HCT116 (cell line): ENCODE measurements at regions not wholly inside any gene's neighbourhood (a gene's known extent, or its start where the extent isn't known, plus 50 kb on each side); places are given as distances from the start of the nearest gene placed in this dataset.

ENCODE experiments used
- ATAC-seq: fragments of 200-7000 bp; cut with Tn5 transposase; 2 replicates; pipeline ENCODE4 v1.9.1; 2020; ENCODE audit warnings: mild to moderate bottlenecking, moderate library complexity
- BruUV-seq: library from RNA; stranded (reverse); fragments of 400-500 nt; replicated peaks from 2 replicates; lab custom pipeline; 2021; lab: Mats Ljungman, UMichigan
- CTCF ChIA-PET: fragments of 300-600 bp; sonication (Branson Sonifier 250); formaldehyde crosslinking; loops from one replicate; lab custom pipeline; 2021; ENCODE audit warnings: antibody characterized with exemption; lab: Charles Lee
- POLR2A ChIA-PET: fragments of 300-600, 350-600 bp; sonication (Branson Sonifier 250); formaldehyde crosslinking; loops from one replicate; lab custom pipeline; 2021; ENCODE audit warnings: antibody characterized with exemption; lab: Charles Lee
- RAD21 ChIA-PET, 2 experiments: fragments of 300-600 bp; sonication (Branson Sonifier 250); formaldehyde crosslinking; loops; one replicate each; lab custom pipeline; 2023; ENCODE audit warnings: low total read pairs in 2 of 2; ENCODE audit not compliant: uncharacterized antibody in 2 of 2, unreplicated experiment in 2 of 2, low non-redundant PET in 1 of 2; lab: Charles Lee
- DNase-seq: peaks from one replicate; pipeline ENCODE4 v3.0.0-alpha.2; 2010; ENCODE audit warnings: low read depth, low spot score
- H2AFZ ChIP-seq: fragments of 200-600 bp; shearing (Covaris generic), sonication (generic); 2 replicates; pipeline ENCODE4 v1.6.1; 2017; ENCODE audit warnings: low read depth, mixed run types, mixed read lengths, antibody characterized with exemption, low read length; ENCODE audit not compliant: poor library complexity, severe bottlenecking
- H3K27ac ChIP-seq: 2 replicates; pipeline ENCODE4 v1.5.1; 2012; ENCODE audit warnings: low read depth, low read length
- H3K27me3 ChIP-seq: fragments of 200-600 bp; sonication (generic); 2 replicates; pipeline ENCODE4 v1.6.1; 2016; ENCODE audit warnings: mixed run types, low read length, mixed read lengths; ENCODE audit not compliant: insufficient read depth
- H3K36me3 ChIP-seq, 2 experiments: fragments of 200-500 bp in 1 of 2; fragments of 200-600 bp in 1 of 2; sonication (Bioruptor generic) in 1 of 2; sonication (generic) in 1 of 2; 2 replicates each; pipeline versions ENCODE4 v1.5.1 to v1.6.1; 2014 to 2016; ENCODE audit warnings: low read length in 2 of 2, inconsistent platforms in 1 of 2, mixed read lengths in 1 of 2, mixed run types in 1 of 2; ENCODE audit not compliant: insufficient read depth in 2 of 2, control insufficient read depth in 1 of 2
- H3K4me1 ChIP-seq, 2 experiments: fragments of 200-600 bp in 1 of 2; sonication (generic) in 1 of 2; 2 replicates each; pipeline versions ENCODE4 v1.5.1 to v1.6.1; 2012 to 2017; ENCODE audit warnings: low read length in 2 of 2, inconsistent platforms in 1 of 2, mild to moderate bottlenecking in 1 of 2, mixed read lengths in 1 of 2, mixed run types in 1 of 2, moderate library complexity in 1 of 2; ENCODE audit not compliant: insufficient read depth in 2 of 2, control insufficient read depth in 1 of 2
- H3K4me2 ChIP-seq: fragments of 200-600 bp; sonication (generic); 2 replicates; pipeline ENCODE4 v1.6.1; 2017; ENCODE audit warnings: mixed run types, low read length, mixed read lengths
- H3K4me3 ChIP-seq, 2 experiments: fragments of 200-600 bp in 1 of 2; sonication (generic) in 1 of 2; replicated peaks in 1 of 2; 2 replicates each; pipeline ENCODE4 v1.5.1; 2011 to 2016; ENCODE audit warnings: low read length in 2 of 2, control low read depth in 1 of 2, low read depth in 1 of 2, mild to moderate bottlenecking in 1 of 2, mixed read lengths in 1 of 2, mixed run types in 1 of 2
- H3K79me2 ChIP-seq: fragments of 200-600 bp; sonication (generic); 2 replicates; pipeline ENCODE4 v1.6.1; 2017; ENCODE audit warnings: mild to moderate bottlenecking, mixed run types, low read length, moderate library complexity, mixed read lengths; ENCODE audit not compliant: insufficient read depth
- H3K9ac ChIP-seq: fragments of 200-600 bp; sonication (generic); 2 replicates; pipeline ENCODE4 v1.6.1; 2016; ENCODE audit warnings: low read length, mixed read lengths
- H3K9me2 ChIP-seq: fragments of 200-600 bp; sonication (generic), shearing (Covaris generic); 2 replicates; pipeline ENCODE4 v1.6.1; 2017; ENCODE audit warnings: mixed run types, mild to moderate bottlenecking, moderate library complexity; ENCODE audit not compliant: insufficient read depth
- H3K9me3 ChIP-seq, 2 experiments: fragments of 200-500 bp in 1 of 2; fragments of 200-600 bp in 1 of 2; sonication (Bioruptor generic) in 1 of 2; sonication (generic) in 1 of 2; 2 replicates each; pipeline ENCODE4 v1.6.1; 2014 to 2017; ENCODE audit warnings: low read length in 2 of 2, mixed read lengths in 2 of 2, inconsistent platforms in 1 of 2, low read depth in 1 of 2, mild to moderate bottlenecking in 1 of 2, mixed run types in 1 of 2, moderate library complexity in 1 of 2; ENCODE audit not compliant: control insufficient read depth in 1 of 2, insufficient read depth in 1 of 2
- H4K20me1 ChIP-seq: fragments of 200-600 bp; sonication (generic), shearing (Covaris generic); 2 replicates; pipeline ENCODE4 v1.6.1; 2017; ENCODE audit warnings: mixed run types, mild to moderate bottlenecking, moderate library complexity; ENCODE audit not compliant: insufficient read depth
- CEBPB ChIP-seq: IDR thresholded peaks from 2 replicates; pipeline ENCODE4 v1.6.1; 2012; ENCODE audit warnings: low read depth
- EGR1 ChIP-seq: IDR thresholded peaks from 2 replicates; pipeline ENCODE4 v1.6.1; 2012; ENCODE audit warnings: low read depth
- EZH2 ChIP-seq: fragments of 200-600 bp; sonication (generic); IDR thresholded peaks from 2 replicates; pipeline ENCODE4 v1.6.1; 2017; ENCODE audit warnings: antibody characterized with exemption, mixed run types
- POLR2A ChIP-seq: IDR thresholded peaks from 2 replicates; pipeline ENCODE4 v1.7.0; 2011; ENCODE audit warnings: borderline replicate concordance; ENCODE audit not compliant: insufficient read depth, insufficient read length; ENCODE audit errors: extremely low read depth
- POLR2AphosphoS5 ChIP-seq: IDR thresholded peaks from 2 replicates; pipeline ENCODE4 v1.6.1; 2011; ENCODE audit warnings: mild to moderate bottlenecking, low read depth, low read length, moderate library complexity
- RAD21 ChIP-seq: IDR thresholded peaks from 2 replicates; pipeline ENCODE4 v1.6.1; 2012; ENCODE audit warnings: low read depth, mild to moderate bottlenecking
- SIN3A ChIP-seq: IDR thresholded peaks from 2 replicates; pipeline ENCODE4 v1.6.1; 2012; ENCODE audit warnings: low read depth
- SRF ChIP-seq: IDR thresholded peaks from 2 replicates; pipeline ENCODE4 v1.6.1; 2012; ENCODE audit warnings: low read depth
- TCF7L2 ChIP-seq: IDR thresholded peaks from 2 replicates; pipeline ENCODE4 v1.7.0; 2011; ENCODE audit warnings: borderline replicate concordance, inconsistent platforms; ENCODE audit not compliant: insufficient read depth, insufficient read length; ENCODE audit errors: extremely low read depth
- ZNF274 ChIP-seq: fragments of 200-500 bp; sonication (Bioruptor generic); IDR thresholded peaks from 2 replicates; pipeline ENCODE4 v1.6.1; 2014; ENCODE audit warnings: mild to moderate bottlenecking, low read depth, low read length, inconsistent platforms
- intact Hi-C: fragments of 100-400 bp; cut with micrococcal nuclease; formaldehyde crosslinking; loops from 2 replicates; pipeline ENCODE4 v1.10.0; 2022
- TF ChIP-seq, protein P1 (sequence below): IDR thresholded peaks from 2 replicates; pipeline ENCODE4 v1.6.1; 2012; ENCODE audit warnings: low read depth
- TF ChIP-seq, protein P2 (sequence below): IDR thresholded peaks from 2 replicates; pipeline ENCODE4 v1.6.1; 2011; ENCODE audit warnings: mild to moderate bottlenecking, low read length, moderate library complexity; ENCODE audit not compliant: insufficient replicate concordance; ENCODE audit errors: extremely low read depth
- TF ChIP-seq, protein P3 (sequence below): IDR thresholded peaks from 2 replicates; pipeline ENCODE4 v1.6.1; 2012

DNA sequence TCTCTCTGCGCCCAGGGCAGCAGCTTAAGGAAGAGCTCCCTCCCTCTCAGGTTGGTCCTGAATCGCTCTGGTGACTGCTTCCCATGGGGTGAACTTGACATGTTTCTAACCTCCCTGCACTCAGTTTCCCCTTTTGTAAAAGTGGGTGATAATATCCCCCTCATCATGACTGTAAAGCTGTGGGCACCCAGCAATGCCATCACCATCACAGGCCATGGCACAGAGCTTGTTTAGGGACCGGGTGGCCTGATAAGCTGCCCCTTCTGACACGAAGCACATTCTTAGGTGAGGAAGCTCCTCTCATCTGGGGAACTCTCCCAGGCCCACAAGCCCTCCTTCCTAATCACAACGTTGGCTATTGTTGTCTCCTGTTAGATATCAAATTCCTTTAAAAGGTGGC lies 972.8 kb upstream of the ZNF722 start:
- no peaks in the 10 kb centered on the region for H4K20me1 ChIP-seq
- ChIA-PET POLR2A (no interaction called here), RAD21 (no interaction called here), CTCF (no interaction called here)
- no peak for ATAC-seq
- no peak for DNase-seq
- H3K4me3 ChIP-seq: no peak overlapping the region
- H3K9me2 ChIP-seq: no peaks in the 10 kb centered on the region
- H3K36me3 ChIP-seq: no peaks in the 10 kb centered on the region
- no peaks in the 10 kb centered on the region for H3K27me3 ChIP-seq
- intact Hi-C loops: no loop called here
- TF ChIP-seq EGR1 (no peak), POLR2AphosphoS5 (no peak), TCF7L2 (no peak), POLR2A (no peak), RAD21 (no peak), CEBPB (no peak), EZH2 (no peak), SIN3A (no peak), ZNF274 (no peak), SRF (no peak)
- TF ChIP-seq, protein P1, sequence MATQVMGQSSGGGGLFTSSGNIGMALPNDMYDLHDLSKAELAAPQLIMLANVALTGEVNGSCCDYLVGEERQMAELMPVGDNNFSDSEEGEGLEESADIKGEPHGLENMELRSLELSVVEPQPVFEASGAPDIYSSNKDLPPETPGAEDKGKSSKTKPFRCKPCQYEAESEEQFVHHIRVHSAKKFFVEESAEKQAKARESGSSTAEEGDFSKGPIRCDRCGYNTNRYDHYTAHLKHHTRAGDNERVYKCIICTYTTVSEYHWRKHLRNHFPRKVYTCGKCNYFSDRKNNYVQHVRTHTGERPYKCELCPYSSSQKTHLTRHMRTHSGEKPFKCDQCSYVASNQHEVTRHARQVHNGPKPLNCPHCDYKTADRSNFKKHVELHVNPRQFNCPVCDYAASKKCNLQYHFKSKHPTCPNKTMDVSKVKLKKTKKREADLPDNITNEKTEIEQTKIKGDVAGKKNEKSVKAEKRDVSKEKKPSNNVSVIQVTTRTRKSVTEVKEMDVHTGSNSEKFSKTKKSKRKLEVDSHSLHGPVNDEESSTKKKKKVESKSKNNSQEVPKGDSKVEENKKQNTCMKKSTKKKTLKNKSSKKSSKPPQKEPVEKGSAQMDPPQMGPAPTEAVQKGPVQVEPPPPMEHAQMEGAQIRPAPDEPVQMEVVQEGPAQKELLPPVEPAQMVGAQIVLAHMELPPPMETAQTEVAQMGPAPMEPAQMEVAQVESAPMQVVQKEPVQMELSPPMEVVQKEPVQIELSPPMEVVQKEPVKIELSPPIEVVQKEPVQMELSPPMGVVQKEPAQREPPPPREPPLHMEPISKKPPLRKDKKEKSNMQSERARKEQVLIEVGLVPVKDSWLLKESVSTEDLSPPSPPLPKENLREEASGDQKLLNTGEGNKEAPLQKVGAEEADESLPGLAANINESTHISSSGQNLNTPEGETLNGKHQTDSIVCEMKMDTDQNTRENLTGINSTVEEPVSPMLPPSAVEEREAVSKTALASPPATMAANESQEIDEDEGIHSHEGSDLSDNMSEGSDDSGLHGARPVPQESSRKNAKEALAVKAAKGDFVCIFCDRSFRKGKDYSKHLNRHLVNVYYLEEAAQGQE: no peak
- TF ChIP-seq, protein P2, sequence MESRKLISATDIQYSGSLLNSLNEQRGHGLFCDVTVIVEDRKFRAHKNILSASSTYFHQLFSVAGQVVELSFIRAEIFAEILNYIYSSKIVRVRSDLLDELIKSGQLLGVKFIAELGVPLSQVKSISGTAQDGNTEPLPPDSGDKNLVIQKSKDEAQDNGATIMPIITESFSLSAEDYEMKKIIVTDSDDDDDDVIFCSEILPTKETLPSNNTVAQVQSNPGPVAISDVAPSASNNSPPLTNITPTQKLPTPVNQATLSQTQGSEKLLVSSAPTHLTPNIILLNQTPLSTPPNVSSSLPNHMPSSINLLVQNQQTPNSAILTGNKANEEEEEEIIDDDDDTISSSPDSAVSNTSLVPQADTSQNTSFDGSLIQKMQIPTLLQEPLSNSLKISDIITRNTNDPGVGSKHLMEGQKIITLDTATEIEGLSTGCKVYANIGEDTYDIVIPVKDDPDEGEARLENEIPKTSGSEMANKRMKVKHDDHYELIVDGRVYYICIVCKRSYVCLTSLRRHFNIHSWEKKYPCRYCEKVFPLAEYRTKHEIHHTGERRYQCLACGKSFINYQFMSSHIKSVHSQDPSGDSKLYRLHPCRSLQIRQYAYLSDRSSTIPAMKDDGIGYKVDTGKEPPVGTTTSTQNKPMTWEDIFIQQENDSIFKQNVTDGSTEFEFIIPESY: no peak
- TF ChIP-seq, protein P3, sequence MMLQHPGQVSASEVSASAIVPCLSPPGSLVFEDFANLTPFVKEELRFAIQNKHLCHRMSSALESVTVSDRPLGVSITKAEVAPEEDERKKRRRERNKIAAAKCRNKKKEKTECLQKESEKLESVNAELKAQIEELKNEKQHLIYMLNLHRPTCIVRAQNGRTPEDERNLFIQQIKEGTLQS: no peak
- H3K9me3 ChIP-seq: peaks cover 13 to 24% of the 10 kb centered on the region in 2 experiments; a peak in 2 of 4 replicates
- no peak overlapping the region for H3K27ac ChIP-seq
- H3K4me2 ChIP-seq: no peak overlapping the region
- H3K79me2 ChIP-seq: no peaks in the 10 kb centered on the region
- H3K9ac ChIP-seq: no peak overlapping the region
- H2AFZ ChIP-seq: no peak overlapping the region
- H3K4me1 ChIP-seq: no peaks in the 10 kb centered on the region
- BruUV-seq: no TSS peak
